ENCODE measurements at regions not wholly inside any gene's neighbourhood (a gene's known extent, or its start where the extent isn't known, plus 50 kb on each side); places are given as distances from the start of the nearest gene placed in this dataset.

DNA sequence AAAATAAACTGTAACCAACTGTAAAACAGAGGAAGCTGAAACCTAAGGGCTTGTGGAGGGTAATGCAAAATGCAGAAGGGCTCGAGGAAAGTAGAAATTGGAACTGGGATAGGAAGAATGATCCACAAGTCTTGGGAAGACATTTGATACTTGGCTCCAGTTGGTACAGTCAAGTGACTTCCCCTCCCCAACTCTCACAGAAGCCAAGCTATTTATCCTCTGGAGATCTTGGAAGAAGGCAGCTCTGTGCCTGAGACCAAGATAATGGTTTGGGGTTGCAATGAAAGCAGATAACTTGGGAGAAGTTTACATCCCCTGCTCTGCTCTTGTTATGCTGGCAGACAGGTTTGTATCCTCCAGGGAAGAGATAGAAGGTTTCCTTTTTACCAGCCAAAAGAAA is 198.9 kb upstream of the ZC3H12C start:
- H3K4me3 ChIP-seq = no peak overlapping the region
- H3K27ac ChIP-seq = no peak overlapping the region

DNA sequence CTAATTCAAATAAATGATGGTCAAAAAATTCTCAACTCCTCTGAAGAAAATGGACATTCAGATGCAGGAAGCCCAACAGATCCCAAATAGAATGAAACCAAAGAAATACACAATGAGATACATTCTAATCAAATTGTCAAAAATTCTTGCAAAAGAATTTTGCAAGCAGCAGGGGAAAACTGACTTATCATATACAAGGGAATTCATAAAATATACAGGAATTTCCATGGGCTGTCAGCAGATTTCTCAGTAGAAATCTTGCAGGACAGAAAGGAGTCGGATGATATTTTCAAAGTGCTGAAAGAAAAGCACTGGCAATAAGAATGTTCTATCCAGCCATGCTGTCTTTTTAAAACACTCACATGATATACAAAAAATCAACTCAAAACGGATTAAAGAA is 194.6 kb upstream of the ZC3H12C start:
- no peak overlapping the region for H3K4me3 ChIP-seq
- no peak overlapping the region for H3K27ac ChIP-seq

DNA sequence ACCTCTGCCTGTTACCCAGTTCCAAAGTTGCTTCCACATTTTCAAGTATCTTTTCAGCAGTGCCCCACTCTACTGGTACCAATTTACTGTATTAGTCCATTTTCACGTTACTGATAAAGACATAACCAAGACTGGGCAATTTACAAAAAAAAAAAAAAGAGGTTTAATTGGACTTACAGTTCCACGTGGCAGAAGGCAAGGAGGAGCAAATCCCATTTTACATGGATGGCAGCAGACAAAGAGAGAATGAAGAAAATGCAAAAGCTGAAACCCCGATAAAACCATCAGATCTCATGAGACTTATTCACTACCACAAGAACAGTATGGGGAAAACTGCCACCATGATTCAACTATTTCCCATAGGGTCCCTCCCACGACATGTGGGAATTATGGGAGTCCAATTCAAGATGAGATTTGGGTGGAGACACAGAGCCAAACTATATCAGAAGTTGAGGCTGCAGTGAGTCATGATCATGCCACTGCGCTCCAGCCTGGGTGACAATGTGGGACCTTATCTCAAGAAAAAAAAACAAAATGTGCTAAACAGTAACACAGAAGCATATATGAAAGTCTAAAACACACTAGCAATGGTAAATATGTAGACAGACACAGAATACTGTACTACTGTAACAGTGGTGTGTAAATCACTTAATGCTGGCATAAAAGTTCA is 190.3 kb upstream of the ZC3H12C start:
- Histone ChIP-seq H3K27ac (no peak overlapping the region), H3K4me3 (no peak overlapping the region)

DNA sequence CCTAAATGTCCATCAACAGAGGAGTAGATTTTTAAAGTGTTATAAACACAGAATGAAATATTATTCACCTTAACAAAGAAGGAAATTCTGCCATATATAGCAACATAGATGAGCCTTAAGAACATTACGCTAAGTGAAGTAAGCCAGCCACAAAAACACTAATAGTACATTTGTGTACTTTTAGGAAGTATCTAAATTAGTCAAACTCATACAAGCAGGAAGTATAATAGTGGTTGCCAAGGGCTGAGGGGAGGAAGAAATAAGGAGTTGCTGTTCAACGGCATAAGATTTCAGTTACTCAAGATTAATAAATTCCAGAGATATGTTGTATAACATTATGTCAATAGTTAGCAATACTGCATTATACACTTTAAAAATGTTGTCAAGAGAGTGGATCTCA is 181.7 kb upstream of the ZC3H12C start:
- Histone ChIP-seq H3K27ac (no peak overlapping the region), H3K4me3 (no peak overlapping the region)

DNA sequence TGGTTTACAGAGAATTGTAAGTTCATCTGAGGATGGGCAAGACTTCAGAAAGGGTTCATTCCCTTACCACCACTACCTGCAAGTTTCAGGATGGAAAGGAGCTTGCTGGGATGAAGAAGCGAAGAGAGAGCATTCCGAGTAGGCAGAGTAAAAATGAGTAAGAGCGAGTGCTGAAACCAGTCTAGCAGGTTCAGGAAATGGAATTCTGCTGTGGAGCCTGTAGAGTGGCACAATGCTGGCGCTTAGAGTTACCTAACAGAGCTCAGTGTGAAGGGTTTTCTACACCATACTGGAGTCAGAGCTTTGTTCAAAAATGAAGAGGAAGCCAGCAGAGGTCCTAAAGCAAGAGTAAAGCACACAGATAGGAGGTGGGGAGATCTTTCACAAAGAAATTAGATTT is 179.2 kb upstream of the ZC3H12C start:
- Histone ChIP-seq H3K27ac (peak overlapping the region in 1 of 21 experiments; percentile 8), H3K4me3 (no peak overlapping the region)

DNA sequence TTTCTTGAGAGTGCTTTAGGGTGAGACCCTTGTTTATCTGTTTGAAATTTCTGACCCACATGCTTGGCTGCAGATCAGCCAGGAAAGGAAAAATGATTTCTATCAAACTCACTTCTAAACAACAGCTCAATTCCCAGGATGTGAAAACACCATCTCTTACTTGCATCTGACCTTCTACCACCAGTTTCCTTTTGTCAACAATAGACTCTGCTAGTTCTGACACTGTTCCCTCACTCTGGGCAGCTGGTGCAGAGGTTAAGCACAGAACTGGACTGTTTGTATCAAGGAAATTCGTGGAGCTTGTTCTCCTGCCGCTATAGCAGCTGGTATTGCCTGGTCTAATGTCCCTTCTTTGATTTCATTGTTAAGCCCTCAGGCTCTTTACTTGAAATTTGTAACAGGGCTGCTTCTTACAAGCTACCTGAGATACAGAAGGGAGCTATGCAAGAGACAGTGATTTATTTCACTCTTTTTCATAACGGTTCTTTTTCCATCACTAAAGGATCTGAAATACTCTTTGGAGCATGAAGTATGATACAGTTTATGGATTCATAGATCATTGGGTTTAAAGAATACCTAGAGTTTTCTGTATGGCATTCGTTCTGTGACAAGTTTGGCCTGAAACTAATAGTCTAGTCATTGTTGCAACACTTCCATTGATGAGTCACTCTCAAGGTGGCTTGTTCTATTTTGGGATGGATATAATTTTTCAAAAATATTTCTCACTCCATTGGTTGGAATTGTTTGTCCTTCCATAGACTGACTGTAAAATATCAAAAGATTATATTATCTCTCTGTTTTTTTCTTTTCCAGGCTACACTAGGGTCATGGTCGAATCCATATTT is 178.2 kb upstream of the ZC3H12C start:
- no peak overlapping the region for H3K4me3 ChIP-seq
- H3K27ac ChIP-seq = no peak overlapping the region

DNA sequence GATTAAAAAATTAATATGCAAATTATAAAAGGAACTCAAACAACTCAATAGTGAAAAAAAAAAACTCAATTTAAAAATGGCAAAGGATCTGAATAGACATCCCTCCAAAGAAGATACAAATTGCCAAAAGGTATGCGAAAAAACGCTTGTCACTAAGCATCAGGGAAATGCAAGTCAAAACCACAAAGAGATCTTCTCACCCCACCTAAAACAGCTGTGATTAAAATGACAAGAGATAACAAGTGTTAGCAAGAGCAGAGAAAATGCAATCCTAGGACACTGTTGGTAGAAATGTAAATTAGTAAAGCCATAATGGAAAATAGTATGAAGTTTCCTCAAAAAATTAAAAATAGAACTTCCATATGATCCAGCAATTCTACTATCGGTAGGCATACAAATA is 166.3 kb upstream of the ZC3H12C start:
- Histone ChIP-seq H3K4me3 (no peak overlapping the region), H3K27ac (no peak overlapping the region)

DNA sequence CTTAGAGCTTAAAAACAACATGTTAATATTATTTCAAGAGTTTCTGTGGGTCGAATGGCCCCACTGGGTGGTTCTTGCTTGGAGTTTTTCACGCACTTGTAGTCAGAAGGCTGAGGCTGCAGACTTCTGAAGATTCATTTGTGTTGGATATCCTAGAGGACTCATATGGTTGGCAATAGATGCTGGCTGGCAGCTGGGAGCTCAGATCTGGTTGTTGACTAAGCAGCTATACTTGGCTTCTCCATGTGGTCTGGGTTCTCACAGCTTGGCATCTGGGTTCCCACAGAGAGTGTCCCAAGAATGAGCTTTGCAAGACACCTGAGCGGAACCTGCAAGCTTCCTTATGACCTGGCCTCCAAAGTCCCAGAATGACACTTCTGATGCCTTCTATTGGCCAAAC is 163.9 kb upstream of the ZC3H12C start:
- no peak overlapping the region for H3K4me3 ChIP-seq
- no peak overlapping the region for H3K27ac ChIP-seq

DNA sequence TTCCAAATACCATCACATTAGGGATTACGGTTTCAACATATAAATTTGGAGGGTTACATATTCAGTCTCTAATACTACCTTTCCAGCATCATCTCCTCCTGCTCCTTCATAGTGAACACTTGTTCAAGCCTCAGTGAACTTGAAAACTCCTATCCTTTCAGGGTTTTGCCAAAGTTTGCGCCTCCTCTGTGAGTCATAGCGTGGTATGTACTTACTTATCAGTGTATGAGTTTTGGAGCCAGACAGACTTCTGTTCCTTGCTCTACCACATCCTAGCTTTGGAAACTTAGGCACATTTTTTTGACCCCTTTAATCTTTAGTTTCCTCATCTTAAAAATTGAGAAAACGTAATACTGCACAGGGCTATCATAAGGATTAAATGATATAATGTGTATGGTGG is 160.1 kb upstream of the ZC3H12C start:
- no peak overlapping the region for H3K27ac ChIP-seq

DNA sequence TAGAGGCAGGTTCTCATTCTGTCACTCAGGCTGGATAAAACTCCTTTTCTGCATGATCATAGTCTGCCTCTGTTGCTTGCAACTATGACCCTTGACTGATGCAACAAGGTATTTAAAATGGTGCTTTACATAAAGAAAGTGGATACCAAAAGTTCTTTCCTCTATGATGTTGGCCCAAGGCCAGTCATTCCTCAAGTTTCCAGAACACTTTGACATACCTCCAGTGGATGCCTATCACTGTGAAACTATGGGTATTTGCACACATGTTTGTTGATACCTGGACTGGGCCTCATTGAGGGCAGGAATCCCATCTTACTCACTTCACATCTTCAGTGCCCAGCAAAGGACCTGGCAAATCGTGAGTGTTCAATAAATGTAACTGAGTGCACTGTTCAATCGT is 159.0 kb upstream of the ZC3H12C start:
- H3K27ac ChIP-seq = no peak overlapping the region
- no peak overlapping the region for H3K4me3 ChIP-seq

More for the DNA sequence above, 160.1 kb upstream of the ZC3H12C start:
- H3K4me3 ChIP-seq = no peak overlapping the region

DNA sequence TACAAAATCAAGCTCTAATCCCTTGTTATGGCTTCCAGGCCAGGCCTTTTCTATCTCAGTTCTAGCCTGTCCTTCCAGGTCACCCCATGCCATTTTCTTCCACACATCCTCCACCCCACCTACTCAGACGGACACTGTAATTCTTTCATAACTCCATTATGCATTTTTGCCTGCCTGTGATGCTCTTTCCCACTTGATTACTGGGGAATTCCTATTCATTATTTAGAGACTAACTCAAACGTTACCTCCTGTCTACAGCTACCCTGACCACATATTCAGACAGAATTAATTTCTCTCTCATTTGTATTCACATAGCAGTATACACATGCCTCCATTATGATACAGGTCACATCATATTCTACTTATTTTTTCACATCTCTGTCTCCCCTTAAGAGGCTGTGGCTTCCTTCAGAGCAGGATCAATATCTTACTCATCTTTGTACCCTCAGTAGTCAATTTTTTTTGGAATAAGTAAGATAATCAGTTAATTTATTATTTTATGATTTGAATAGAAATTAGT is 156.5 kb upstream of the ZC3H12C start:
- Histone ChIP-seq H3K27ac (no peak overlapping the region), H3K4me3 (no peak overlapping the region)

DNA sequence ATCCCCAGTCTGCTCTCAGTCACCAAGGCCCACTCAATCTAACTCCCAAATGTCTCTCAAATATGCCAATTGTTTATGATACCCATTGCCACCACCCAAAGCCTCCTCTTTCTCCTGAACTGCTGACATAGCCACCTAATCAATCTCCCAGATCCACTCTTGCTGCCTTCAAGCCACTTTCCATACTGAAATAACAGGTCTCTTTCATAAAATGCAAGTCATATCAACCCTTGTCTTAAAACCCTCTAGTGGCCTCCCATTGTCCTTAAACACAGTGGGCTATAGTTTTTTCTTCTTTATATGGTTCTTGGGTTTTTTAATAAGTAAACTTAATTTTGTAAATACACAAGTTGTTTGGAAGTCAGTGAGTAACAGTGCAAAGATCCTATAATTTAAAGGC is 155.2 kb upstream of the ZC3H12C start:
- no peak overlapping the region for H3K27ac ChIP-seq

DNA sequence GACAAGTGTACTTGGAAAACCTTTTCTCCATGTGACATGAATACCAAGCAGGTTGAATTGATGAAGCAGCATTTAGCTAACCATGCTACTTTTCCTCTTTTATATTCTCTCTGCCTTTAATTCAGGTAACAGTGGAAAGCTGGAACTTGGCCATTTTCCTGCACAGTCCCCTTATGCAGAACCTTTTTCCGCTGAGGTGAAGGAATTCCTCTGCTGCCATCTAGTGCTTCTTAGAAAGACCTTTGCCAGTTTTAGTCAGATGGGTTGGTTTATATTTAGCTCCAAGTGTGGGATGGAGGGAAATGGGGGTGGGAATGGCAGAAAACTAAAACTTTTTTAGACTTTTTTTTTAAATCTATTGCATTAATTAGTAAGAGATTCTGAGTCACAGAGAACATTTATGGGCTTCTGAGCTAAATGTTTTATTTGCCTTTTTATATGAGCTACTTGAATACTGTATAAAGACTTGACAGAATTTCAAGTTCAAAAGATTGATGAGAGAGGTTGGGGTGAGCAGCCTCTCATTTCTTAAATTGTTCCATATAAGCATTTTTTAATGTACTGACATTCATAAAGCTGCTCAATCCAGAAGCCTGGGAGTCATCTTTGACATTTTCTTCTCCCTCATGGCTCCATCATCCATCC is 153.9 kb upstream of the ZC3H12C start:
- H3K27ac ChIP-seq = no peak overlapping the region
- H3K4me3 ChIP-seq = no peak overlapping the region

More for the DNA sequence above, 155.2 kb upstream of the ZC3H12C start:
- no peak overlapping the region for H3K4me3 ChIP-seq

DNA sequence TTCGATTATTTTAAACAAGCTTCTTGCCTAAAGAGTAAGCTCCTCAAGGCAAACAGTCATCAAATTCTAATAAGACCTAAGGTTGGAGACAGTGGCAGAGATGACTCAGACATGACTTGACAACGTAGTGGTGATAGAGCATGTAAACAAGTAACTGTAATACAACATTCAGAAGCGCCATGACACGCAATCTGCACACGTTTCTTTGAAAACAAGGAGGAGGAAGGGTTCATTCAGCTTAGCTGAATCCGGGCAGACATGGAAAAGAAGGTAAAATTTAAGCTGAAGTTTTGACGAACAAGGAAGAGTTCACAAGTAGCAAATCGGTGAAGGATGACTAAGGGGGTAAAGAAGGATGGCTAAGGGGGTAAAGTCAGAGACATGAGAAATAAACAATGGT is 152.4 kb upstream of the ZC3H12C start:
- no peak overlapping the region for H3K4me3 ChIP-seq
- H3K27ac ChIP-seq = no peak overlapping the region

DNA sequence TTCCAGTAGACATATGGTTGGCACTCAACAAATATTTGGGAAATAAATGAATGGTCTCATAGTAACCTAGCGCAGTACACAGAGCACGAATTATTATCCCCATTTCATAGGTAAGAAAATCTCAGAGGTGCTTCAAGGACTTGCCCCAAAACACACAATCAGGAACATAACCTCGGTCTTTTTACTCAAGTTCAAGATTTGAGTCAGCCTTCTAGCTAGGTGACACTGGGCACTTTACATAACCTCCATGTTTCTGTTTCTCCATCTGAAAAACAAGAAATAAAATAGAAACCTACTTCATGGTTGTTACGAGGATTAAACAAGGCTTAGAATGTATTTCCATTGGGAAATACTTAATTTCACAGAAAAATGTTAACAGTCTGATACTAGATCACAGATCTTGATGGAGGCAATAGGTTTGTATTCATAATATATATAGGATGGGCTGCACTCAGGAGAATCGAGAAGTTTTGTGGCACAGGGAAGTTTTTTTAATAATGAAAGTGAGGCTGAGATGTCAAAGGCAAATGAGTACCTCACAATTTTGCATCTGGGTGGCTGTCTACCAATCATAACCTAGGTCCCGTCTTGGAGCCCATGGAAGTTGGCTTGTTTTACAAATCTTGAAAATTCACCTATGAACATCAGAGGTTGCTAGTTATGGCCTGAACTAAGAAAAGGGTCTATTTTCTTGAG is 147.4 kb upstream of the ZC3H12C start:
- peak overlapping the region in 2 of 21 experiments; percentile 2 to 33 for H3K27ac ChIP-seq

DNA sequence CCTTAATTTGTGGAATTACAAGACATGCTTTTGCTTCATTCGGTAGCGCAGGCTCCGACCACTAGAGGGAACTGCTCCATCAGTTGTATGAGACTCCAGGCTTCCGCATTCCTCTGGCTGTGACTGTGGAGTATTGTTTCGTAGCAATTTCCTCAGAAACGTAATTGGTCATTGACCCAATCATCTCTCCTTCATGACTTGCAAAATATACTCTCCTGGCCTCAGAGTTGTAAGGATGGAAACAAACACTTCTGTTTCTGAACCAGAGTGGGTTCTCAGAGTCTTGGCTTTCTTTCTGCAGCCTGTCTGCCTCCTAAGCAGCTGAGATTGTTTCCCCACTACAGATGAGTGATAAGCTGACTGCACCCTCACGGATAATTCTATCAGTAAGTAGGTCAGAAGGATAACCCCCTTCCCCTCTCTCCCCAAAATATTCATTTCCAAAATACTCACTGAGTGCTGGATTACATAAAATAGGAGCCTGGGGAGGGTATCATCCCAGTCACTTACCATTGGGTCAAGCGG is 146.8 kb upstream of the ZC3H12C start:
- H3K27ac ChIP-seq = peak overlapping the region in 12 of 21 experiments; percentile 24 to 72 (median 45)

More for the DNA sequence above, 147.4 kb upstream of the ZC3H12C start:
- no peak overlapping the region for H3K4me3 ChIP-seq

DNA sequence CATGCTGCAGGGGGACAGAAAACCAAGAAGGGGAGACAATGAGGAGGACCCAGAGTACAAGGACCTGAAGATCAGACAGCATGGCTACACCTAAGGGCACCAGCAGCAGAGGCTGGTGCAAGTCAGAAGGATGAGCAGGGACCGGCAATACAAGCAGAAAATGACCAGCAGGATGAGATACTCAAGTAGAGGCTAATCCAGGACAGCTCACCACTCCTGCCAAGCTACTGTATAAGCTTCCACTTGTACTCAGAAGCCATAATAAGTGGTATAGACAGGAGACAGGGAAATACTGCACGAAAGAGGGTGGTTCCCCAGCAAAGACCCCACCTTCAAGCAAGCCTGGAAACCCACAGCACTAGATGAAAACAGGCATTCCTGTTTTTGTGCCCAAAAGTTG is 138.7 kb upstream of the ZC3H12C start:
- H3K27ac ChIP-seq = no peak overlapping the region
- no peak overlapping the region for H3K4me3 ChIP-seq

More for the DNA sequence above, 146.8 kb upstream of the ZC3H12C start:
- peak overlapping the region in 2 of 7 experiments; percentile 11 to 23 for H3K4me3 ChIP-seq

DNA sequence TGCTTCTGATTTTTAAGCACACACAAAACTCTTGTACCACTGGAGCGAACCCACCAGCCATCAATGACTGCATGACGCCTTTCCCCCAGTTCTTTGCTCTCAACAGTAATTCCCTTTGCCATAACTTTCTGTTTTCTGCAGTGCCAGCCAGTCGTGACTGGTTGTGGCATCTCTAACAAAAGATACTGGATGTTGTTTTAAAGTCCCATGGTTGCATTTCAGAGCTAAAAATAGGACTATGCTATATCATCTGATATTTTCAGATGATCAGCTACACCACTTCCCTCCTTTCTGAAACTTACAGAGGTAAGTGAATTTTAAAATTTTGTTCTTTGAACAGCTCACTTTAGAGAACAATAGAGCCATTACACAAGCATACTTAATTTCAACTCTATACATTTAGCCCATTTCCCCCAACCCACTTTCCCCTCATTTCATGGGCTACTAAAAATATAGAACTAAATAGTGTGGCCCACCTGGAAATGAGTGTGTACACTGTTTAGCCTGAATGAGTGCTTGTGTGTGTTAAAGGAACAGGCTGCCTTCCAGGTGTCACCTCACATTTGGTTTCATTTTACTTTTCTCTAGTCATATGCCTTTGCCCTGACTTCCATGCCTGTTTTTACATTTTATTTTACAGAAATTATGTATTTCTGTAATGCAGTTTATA is 136.9 kb upstream of the ZC3H12C start:
- Histone ChIP-seq H3K27ac (no peak overlapping the region), H3K4me3 (no peak overlapping the region)

DNA sequence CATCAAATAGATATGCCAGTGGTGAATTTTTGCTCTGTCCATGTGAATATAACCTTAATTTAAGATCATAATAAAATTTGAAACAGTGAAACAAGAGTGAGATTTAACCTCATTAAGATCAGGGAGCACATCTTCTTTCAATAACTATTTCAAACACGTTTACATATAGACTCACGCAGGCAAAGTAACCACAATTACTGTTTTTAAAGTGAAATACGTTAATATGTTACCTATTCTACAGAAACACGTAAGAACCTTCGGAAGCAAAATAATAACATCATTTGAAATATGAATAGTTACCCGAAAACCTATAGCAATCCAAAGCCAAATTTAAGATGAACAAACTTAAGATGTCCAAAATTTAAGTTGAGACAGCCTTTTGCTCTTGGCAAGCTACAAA is 136.2 kb upstream of the ZC3H12C start:
- Histone ChIP-seq H3K27ac (no peak overlapping the region), H3K4me3 (no peak overlapping the region)

All from skin epidermis (tissue), 12 donors.